HepG2 (cell line): ENCODE measurements at regions not wholly inside any gene's neighbourhood (a gene's known extent, or its start where the extent isn't known, plus 50 kb on each side); places are given as distances from the start of the nearest gene placed in this dataset.

ENCODE experiments used
- ATAC-seq: fragments of 200-7000 bp; cut with Tn5 transposase; 3 replicates; pipeline ENCODE4 v1.9.1; 2020; ENCODE audit warnings: mild to moderate bottlenecking, moderate library complexity
- BruUV-seq: library from RNA; stranded (reverse); fragments of 400-500 nt; replicated peaks from 2 replicates; lab custom pipeline; 2021; lab: Mats Ljungman, UMichigan
- CTCF ChIA-PET: fragments of 300-600 bp; formaldehyde crosslinking; extraction: SDS; loops from one replicate; lab custom pipeline; 2021; ENCODE audit warnings: low total read pairs, inconsistent platforms, low intra/inter-chr PET ratio; lab: Yijun Ruan, JAX
- POLR2A ChIA-PET: fragments of 350-600 bp; sonication (Branson Sonifier 250); formaldehyde crosslinking; loops from one replicate; lab custom pipeline; 2020; ENCODE audit warnings: antibody characterized with exemption, inconsistent platforms; lab: Yijun Ruan, JAX
- DNase-seq: peaks from one replicate; pipeline ENCODE4 v3.0.0-alpha.2; 2015; ENCODE audit warnings: low spot score
- FAIRE-seq: peaks from 3 replicates; lab custom pipeline; 2011; peaks lifted over from hg19 to GRCh38; lab: Jason Lieb, UNC
- H2AFZ ChIP-seq: one replicate; pipeline ENCODE4 v1.6.1; 2011; ENCODE audit warnings: low read length, inconsistent platforms
- H3K27ac ChIP-seq: fragments of 300-600 bp; 3 replicates; pipeline ENCODE4 v1.8.0; 2011; ENCODE audit warnings: mixed run types, mild to moderate bottlenecking, mixed read lengths, low read length, inconsistent platforms; ENCODE audit not compliant: insufficient read depth; ENCODE audit errors: extremely low read length
- H3K27me3 ChIP-seq, 2 experiments: fragments of 200-600 bp in 1 of 2; 2 replicates in 1 of 2; 3 replicates in 1 of 2; pipeline versions ENCODE4 v1.6.0 to v1.8.0; 2011; ENCODE audit warnings: low read length in 2 of 2, mild to moderate bottlenecking in 2 of 2, moderate library complexity in 2 of 2, inconsistent platforms in 1 of 2; ENCODE audit not compliant: insufficient read depth in 2 of 2, control insufficient read depth in 1 of 2
- H3K36me3 ChIP-seq, 2 experiments: fragments of 200-600 bp in 1 of 2; replicated peaks in 1 of 2; 2 replicates in 1 of 2; 3 replicates in 1 of 2; pipeline versions ENCODE4 v1.5.1 to v1.8.0; 2011; ENCODE audit warnings: low read length in 2 of 2, inconsistent platforms in 1 of 2; ENCODE audit not compliant: insufficient read depth in 2 of 2, control insufficient read depth in 1 of 2
- H3K4me1 ChIP-seq: 2 replicates; pipeline ENCODE4 v1.5.1; 2012; ENCODE audit warnings: low read length, inconsistent platforms; ENCODE audit not compliant: insufficient read depth
- H3K4me2 ChIP-seq: 2 replicates; pipeline ENCODE4 v1.6.0; 2011; ENCODE audit warnings: low read depth, low read length, inconsistent platforms
- H3K4me3 ChIP-seq, 3 experiments: fragments of 200-600 bp in 1 of 3; sonication (generic), shearing (Covaris generic) in 1 of 3; replicated peaks in 1 of 3; 2 replicates each; pipeline ENCODE4 v1.5.1; 2011 to 2016; ENCODE audit warnings: low read length in 3 of 3, inconsistent platforms in 2 of 3, low read depth in 2 of 3, mild to moderate bottlenecking in 2 of 3, control low read depth in 1 of 3, mixed read lengths in 1 of 3; ENCODE audit not compliant: insufficient read depth in 1 of 3
- H3K79me2 ChIP-seq: one replicate; pipeline ENCODE4 v1.6.1; 2011; ENCODE audit warnings: low read length, inconsistent platforms; ENCODE audit not compliant: insufficient read depth
- H3K9ac ChIP-seq: 2 replicates; pipeline ENCODE4 v1.6.0; 2011; ENCODE audit warnings: mild to moderate bottlenecking, low read depth, low read length, inconsistent platforms; ENCODE audit not compliant: insufficient read depth
- H3K9me3 ChIP-seq: 2 replicates; pipeline ENCODE4 v1.5.1; 2012; ENCODE audit warnings: mild to moderate bottlenecking, low read length
- H4K20me1 ChIP-seq: 2 replicates; pipeline ENCODE4 v1.6.0; 2011; ENCODE audit warnings: inconsistent platforms, mild to moderate bottlenecking, low read length, moderate library complexity; ENCODE audit not compliant: insufficient read depth
- CBX2 ChIP-seq, 2 experiments: fragments of 200-600 bp in 1 of 2; sonication (generic); formaldehyde crosslinking in 1 of 2; IDR thresholded peaks; 2 replicates each; pipeline versions ENCODE4 v1.7.0 to v1.8.1; 2018 to 2022; ENCODE audit warnings: low read depth in 2 of 2, low read length in 1 of 2, mild to moderate bottlenecking in 1 of 2, missing genetic modification reagents in 1 of 2
- HOXA5 ChIP-seq: sonication (generic); formaldehyde crosslinking; IDR thresholded peaks from 2 replicates; pipeline ENCODE4 v1.4.0; 2020; ENCODE audit warnings: missing genetic modification reagents
- KAT8 ChIP-seq: IDR thresholded peaks from 2 replicates; pipeline ENCODE4 v1.6.1; 2016; ENCODE audit warnings: missing genetic modification reagents, missing compliant biosample characterization
- MAFF ChIP-seq: IDR thresholded peaks from 2 replicates; pipeline ENCODE4 v1.6.1; 2011; ENCODE audit warnings: low read depth, low read length, improper control_type of control experiment
- MIER3 ChIP-seq: IDR thresholded peaks from 2 replicates; pipeline ENCODE4 v1.6.1; 2016; ENCODE audit warnings: missing compliant biosample characterization, borderline replicate concordance
- POLR2AphosphoS5 ChIP-seq: IDR thresholded peaks from 2 replicates; pipeline ENCODE4 v1.6.1; 2012; ENCODE audit warnings: low read depth, low read length
- RBM39 ChIP-seq: fragments of 200-400 bp; formaldehyde crosslinking; IDR thresholded peaks from one replicate; pipeline ENCODE4 v1.6.1; 2018; ENCODE audit warnings: antibody characterized with exemption, mild to moderate bottlenecking, low read depth, low read length; ENCODE audit not compliant: poor library complexity, severe bottlenecking
- SP1 ChIP-seq, 2 experiments: fragments of 450-650 bp in 1 of 2; sonication (generic) in 1 of 2; formaldehyde crosslinking in 1 of 2; IDR thresholded peaks; 2 replicates each; pipeline versions ENCODE4 v1.4.0 to v1.6.1; 2016 to 2020; ENCODE audit warnings: missing genetic modification reagents in 1 of 2
- SRF ChIP-seq: IDR thresholded peaks from 2 replicates; pipeline ENCODE4 v1.6.1; 2011; ENCODE audit warnings: mild to moderate bottlenecking, low read depth, low read length, moderate library complexity
- SYNCRIP ChIP-seq: fragments of 200-400 bp; formaldehyde crosslinking; IDR thresholded peaks from 2 replicates; pipeline ENCODE4 v1.6.1; 2018; ENCODE audit warnings: mild to moderate bottlenecking, low read depth, low read length; ENCODE audit not compliant: insufficient read depth
- TBX3 ChIP-seq: fragments of 450-650 bp; IDR thresholded peaks from 2 replicates; pipeline ENCODE4 v1.6.1; 2017; ENCODE audit warnings: antibody characterized with exemption, mild to moderate bottlenecking, inconsistent platforms, borderline replicate concordance
- TSC22D2 ChIP-seq: sonication (generic); formaldehyde crosslinking; IDR thresholded peaks from 2 replicates; pipeline ENCODE4 v1.5.1; 2020; ENCODE audit warnings: missing genetic modification reagents, mild to moderate bottlenecking, borderline replicate concordance
- ZNF709 ChIP-seq: sonication (generic); formaldehyde crosslinking; IDR thresholded peaks from 2 replicates; pipeline ENCODE4 v1.5.0; 2020; ENCODE audit warnings: mild to moderate bottlenecking, missing genetic modification reagents
- ZNF782 ChIP-seq: sonication (generic); formaldehyde crosslinking; IDR thresholded peaks from 2 replicates; pipeline ENCODE4 v1.4.0; 2020; ENCODE audit warnings: missing genetic modification reagents, mild to moderate bottlenecking, borderline replicate concordance
- WGBS: methylation state at CpG from one replicate; pipeline ENCODE4 v1.1.6; 2017; ENCODE audit warnings: low lambda C conversion rate; 5-methylcytosine and 5-hydroxymethylcytosine counted together
- in situ Hi-C: cut with HindIII; loops from 2 replicates; pipeline ENCODE4 v1.10.0; 2017; ENCODE audit warnings: low pct_unique_long_range_greater_than_20kb; ENCODE audit not compliant: extremely low pct_ligation_motif_present
- intact Hi-C: fragments of 100-400 bp; cut with micrococcal nuclease; formaldehyde crosslinking; loops from one replicate; pipeline ENCODE4 v1.10.0; 2022; ENCODE audit not compliant: unreplicated experiment
- TF ChIP-seq, protein P1 (sequence below): sonication (generic); formaldehyde crosslinking; IDR thresholded peaks from 2 replicates; pipeline ENCODE4 v1.4.0; 2020; ENCODE audit warnings: mild to moderate bottlenecking, missing genetic modification reagents
- TF ChIP-seq, protein P2 (sequence below): sonication (generic); formaldehyde crosslinking; IDR thresholded peaks from 2 replicates; pipeline ENCODE4 v1.9.0; 2022; ENCODE audit warnings: low read depth, missing genetic modification reagents
- TF ChIP-seq, protein P3 (sequence below): sonication (generic); formaldehyde crosslinking; IDR thresholded peaks from 2 replicates; pipeline ENCODE4 v1.5.1; 2020; ENCODE audit warnings: missing genetic modification reagents, mild to moderate bottlenecking, borderline replicate concordance
- TF ChIP-seq, protein P4 (sequence below): sonication (generic); formaldehyde crosslinking; IDR thresholded peaks from 2 replicates; pipeline ENCODE4 v1.9.0; 2021; ENCODE audit warnings: missing genetic modification reagents, borderline replicate concordance

DNA sequence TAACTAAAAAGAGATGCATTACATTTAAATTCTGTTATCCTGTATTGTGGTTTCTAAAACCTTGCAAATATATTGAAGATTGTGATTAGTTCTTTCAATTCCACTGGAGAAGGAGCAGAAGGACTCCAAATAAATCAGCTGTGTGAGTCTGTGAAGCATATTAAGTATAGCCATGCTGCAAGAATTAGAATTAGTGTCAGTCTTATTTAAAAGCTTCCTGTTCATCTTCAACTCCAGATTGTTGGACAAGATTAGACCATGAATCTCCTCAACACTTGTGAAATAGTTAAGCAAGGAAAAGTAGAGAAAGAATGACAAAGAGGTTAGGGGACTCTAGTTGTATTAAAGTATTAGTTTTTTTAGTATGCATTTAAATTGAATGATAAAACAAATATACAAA is 92.5 kb upstream of the LRP1B start (continued):
- TF ChIP-seq HOXA5 (CRISPR knock-in tag) (no peak), CBX2 (IDR thresholded peaks at IDR 0.05; ENCODE audit: low read depth, low read length) (no peak), CBX2 (CRISPR knock-in tag; IDR thresholded peaks at IDR 0.05; ENCODE audit: low read depth) (no peak), MAFF (no peak), SYNCRIP (no peak), ZNF782 (CRISPR knock-in tag) (no peak), KAT8 (no peak), SRF (no peak), MIER3 (no peak)
- TF ChIP-seq, protein P1, sequence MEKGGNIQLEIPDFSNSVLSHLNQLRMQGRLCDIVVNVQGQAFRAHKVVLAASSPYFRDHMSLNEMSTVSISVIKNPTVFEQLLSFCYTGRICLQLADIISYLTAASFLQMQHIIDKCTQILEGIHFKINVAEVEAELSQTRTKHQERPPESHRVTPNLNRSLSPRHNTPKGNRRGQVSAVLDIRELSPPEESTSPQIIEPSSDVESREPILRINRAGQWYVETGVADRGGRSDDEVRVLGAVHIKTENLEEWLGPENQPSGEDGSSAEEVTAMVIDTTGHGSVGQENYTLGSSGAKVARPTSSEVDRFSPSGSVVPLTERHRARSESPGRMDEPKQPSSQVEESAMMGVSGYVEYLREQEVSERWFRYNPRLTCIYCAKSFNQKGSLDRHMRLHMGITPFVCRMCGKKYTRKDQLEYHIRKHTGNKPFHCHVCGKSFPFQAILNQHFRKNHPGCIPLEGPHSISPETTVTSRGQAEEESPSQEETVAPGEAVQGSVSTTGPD = no peak

DNA sequence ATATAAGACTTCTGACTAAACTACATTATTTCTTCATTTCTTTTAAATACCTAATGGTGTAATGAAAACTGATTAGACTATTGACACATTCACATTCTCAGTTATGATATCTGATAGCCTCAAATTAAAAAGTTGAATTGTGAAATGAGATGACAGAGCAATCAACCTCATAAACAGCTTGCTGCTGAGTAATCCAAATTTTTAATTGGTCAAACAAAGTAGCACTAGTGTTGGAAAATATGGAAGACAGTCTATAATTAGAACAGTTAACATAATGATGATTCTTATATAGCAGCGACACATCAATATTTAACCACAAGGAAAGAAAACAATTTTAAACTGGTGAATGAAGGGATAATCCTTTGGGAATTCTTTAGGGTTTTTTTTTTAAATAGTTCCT is 91.9 kb upstream of the LRP1B start:
- H3K9ac ChIP-seq = no peak overlapping the region
- DNase-seq (no peak), FAIRE-seq (no peak), ATAC-seq (no peak)
- no peak overlapping the region for H2AFZ ChIP-seq
- WGBS = 3% methylated on average over 1 of the region's 1 CpG
- no peak overlapping the region for H3K4me3 ChIP-seq
- no peaks in the 10 kb centered on the region for H3K27me3 ChIP-seq
- intact Hi-C loops (no loop called here), in situ Hi-C loops (no loop called here)
- H3K27ac ChIP-seq = no peak overlapping the region
- no peaks in the 10 kb centered on the region for H4K20me1 ChIP-seq
- ChIA-PET CTCF (no interaction called here), POLR2A (no interaction called here)
- no peaks in the 10 kb centered on the region for H3K79me2 ChIP-seq
- H3K4me1 ChIP-seq = no peaks in the 10 kb centered on the region
- no peaks in the 10 kb centered on the region for H3K36me3 ChIP-seq
- no peak overlapping the region for H3K4me2 ChIP-seq
- no peaks in the 10 kb centered on the region for H3K9me3 ChIP-seq
- BruUV-seq = no TSS peak
- TF ChIP-seq ZNF709 (CRISPR knock-in tag) (no peak), TBX3 (no peak), SP1 (IDR thresholded peaks at IDR 0.05) (no peak), SP1 (CRISPR knock-in tag; IDR thresholded peaks at IDR 0.05) (no peak), TSC22D2 (CRISPR knock-in tag) (no peak), RBM39 (no peak), POLR2AphosphoS5 (no peak)
- TF ChIP-seq, protein P2, sequence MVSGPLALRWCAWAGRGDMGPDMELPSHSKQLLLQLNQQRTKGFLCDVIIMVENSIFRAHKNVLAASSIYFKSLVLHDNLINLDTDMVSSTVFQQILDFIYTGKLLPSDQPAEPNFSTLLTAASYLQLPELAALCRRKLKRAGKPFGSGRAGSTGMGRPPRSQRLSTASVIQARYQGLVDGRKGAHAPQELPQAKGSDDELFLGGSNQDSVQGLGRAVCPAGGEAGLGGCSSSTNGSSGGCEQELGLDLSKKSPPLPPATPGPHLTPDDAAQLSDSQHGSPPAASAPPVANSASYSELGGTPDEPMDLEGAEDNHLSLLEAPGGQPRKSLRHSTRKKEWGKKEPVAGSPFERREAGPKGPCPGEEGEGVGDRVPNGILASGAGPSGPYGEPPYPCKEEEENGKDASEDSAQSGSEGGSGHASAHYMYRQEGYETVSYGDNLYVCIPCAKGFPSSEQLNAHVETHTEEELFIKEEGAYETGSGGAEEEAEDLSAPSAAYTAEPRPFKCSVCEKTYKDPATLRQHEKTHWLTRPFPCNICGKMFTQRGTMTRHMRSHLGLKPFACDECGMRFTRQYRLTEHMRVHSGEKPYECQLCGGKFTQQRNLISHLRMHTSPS = no peak
- TF ChIP-seq, protein P3, sequence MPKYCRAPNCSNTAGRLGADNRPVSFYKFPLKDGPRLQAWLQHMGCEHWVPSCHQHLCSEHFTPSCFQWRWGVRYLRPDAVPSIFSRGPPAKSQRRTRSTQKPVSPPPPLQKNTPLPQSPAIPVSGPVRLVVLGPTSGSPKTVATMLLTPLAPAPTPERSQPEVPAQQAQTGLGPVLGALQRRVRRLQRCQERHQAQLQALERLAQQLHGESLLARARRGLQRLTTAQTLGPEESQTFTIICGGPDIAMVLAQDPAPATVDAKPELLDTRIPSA (CRISPR knock-in tag) = no peak
- TF ChIP-seq, protein P4, sequence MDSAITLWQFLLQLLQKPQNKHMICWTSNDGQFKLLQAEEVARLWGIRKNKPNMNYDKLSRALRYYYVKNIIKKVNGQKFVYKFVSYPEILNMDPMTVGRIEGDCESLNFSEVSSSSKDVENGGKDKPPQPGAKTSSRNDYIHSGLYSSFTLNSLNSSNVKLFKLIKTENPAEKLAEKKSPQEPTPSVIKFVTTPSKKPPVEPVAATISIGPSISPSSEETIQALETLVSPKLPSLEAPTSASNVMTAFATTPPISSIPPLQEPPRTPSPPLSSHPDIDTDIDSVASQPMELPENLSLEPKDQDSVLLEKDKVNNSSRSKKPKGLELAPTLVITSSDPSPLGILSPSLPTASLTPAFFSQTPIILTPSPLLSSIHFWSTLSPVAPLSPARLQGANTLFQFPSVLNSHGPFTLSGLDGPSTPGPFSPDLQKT (CRISPR knock-in tag) = no peak
